ENCODE measurements at regions not wholly inside any gene's neighbourhood (a gene's known extent, or its start where the extent isn't known, plus 50 kb on each side); places are given as distances from the start of the nearest gene placed in this dataset.

- Histone ChIP-seq H3K4me3 (no peak overlapping the region), H3K4me1 (no peaks in the 10 kb centered on the region), H3K27me3 (no peaks in the 10 kb centered on the region), H3K27ac (no peak overlapping the region), H3K9me3 (no peaks in the 10 kb centered on the region), H3K36me3 (no peaks in the 10 kb centered on the region)
- TF ChIP-seq POLR2AphosphoS5 (IDR thresholded peaks at IDR 0.05) = no peak
- TF ChIP-seq POLR2A (IDR thresholded peaks at IDR 0.05) = no peak
- no peak for TF ChIP-seq CTCF (IDR thresholded peaks at IDR 0.05)
- intact Hi-C loops (cut with DNase I; ENCODE audit: low total_unique reads) = no loop called here
- DNase-seq (ENCODE audit: low spot score in 2 of 2) = no peak
Observed at GRCh38 chr4:100695039-100695654, 177.3 kb upstream of the EMCN start.

GRCh38 chr4:100694467-100694866, 176.6 kb upstream of the EMCN start:
- H3K4me3 ChIP-seq = no peak overlapping the region
- DNase-seq (ENCODE audit: low spot score in 2 of 2) = no peak
- intact Hi-C loops (cut with DNase I; ENCODE audit: low total_unique reads) = no loop called here
- H3K27me3 ChIP-seq = no peaks in the 10 kb centered on the region
- no peaks in the 10 kb centered on the region for H3K36me3 ChIP-seq
- H3K27ac ChIP-seq = no peak overlapping the region
- H3K9me3 ChIP-seq = no peaks in the 10 kb centered on the region
- no peaks in the 10 kb centered on the region for H3K4me1 ChIP-seq
- no peak for TF ChIP-seq POLR2AphosphoS5 (IDR thresholded peaks at IDR 0.05)
- no peak for TF ChIP-seq POLR2A (IDR thresholded peaks at IDR 0.05)
- TF ChIP-seq CTCF (IDR thresholded peaks at IDR 0.05) = no peak

- Histone ChIP-seq H3K4me3 (no peak overlapping the region), H3K36me3 (no peaks in the 10 kb centered on the region), H3K9me3 (no peaks in the 10 kb centered on the region), H3K4me1 (no peaks in the 10 kb centered on the region), H3K27me3 (no peaks in the 10 kb centered on the region), H3K27ac (no peak overlapping the region)
- intact Hi-C loops (cut with DNase I; ENCODE audit: low total_unique reads) = no loop called here
- no peak for DNase-seq (ENCODE audit: low spot score in 2 of 2)
- no peak for TF ChIP-seq POLR2AphosphoS5 (IDR thresholded peaks at IDR 0.05)
- no peak for TF ChIP-seq CTCF (IDR thresholded peaks at IDR 0.05)
- no peak for TF ChIP-seq POLR2A (IDR thresholded peaks at IDR 0.05)
Observed at GRCh38 chr4:100690812-100691211, 173.0 kb upstream of the EMCN start.

GRCh38 chr4:100688368-100688767, 170.5 kb upstream of the EMCN start:
- no peaks in the 10 kb centered on the region for H3K27me3 ChIP-seq
- no peaks in the 10 kb centered on the region for H3K36me3 ChIP-seq
- intact Hi-C loops (cut with DNase I; ENCODE audit: low total_unique reads) = no loop called here
- no peak for TF ChIP-seq POLR2AphosphoS5 (IDR thresholded peaks at IDR 0.05)
- no peak for TF ChIP-seq CTCF (IDR thresholded peaks at IDR 0.05)
- TF ChIP-seq POLR2A (IDR thresholded peaks at IDR 0.05) = no peak
- H3K4me3 ChIP-seq = no peak overlapping the region
- H3K9me3 ChIP-seq = no peaks in the 10 kb centered on the region
- DNase-seq (ENCODE audit: low spot score in 2 of 2) = no peak
- no peaks in the 10 kb centered on the region for H3K4me1 ChIP-seq
- no peak overlapping the region for H3K27ac ChIP-seq

GRCh38 chr4:100682477-100683218, 164.8 kb upstream of the EMCN start:
- intact Hi-C loops (cut with DNase I; ENCODE audit: low total_unique reads) = no loop called here
- Histone ChIP-seq H3K27ac (no peak overlapping the region), H3K9me3 (peaks cover 0 to 8% of the 10 kb centered on the region in 2 donors), H3K4me3 (no peak overlapping the region), H3K27me3 (no peaks in the 10 kb centered on the region), H3K36me3 (no peaks in the 10 kb centered on the region), H3K4me1 (no peaks in the 10 kb centered on the region)
- no peak for DNase-seq (ENCODE audit: low spot score in 2 of 2)
- no peak for TF ChIP-seq POLR2A (IDR thresholded peaks at IDR 0.05)
- TF ChIP-seq CTCF (IDR thresholded peaks at IDR 0.05) = no peak
- no peak for TF ChIP-seq POLR2AphosphoS5 (IDR thresholded peaks at IDR 0.05)

All from breast epithelium (tissue), 4 donors.